DOHH2 (cell line): ENCODE measurements at regions not wholly inside any gene's neighbourhood (a gene's known extent, or its start where the extent isn't known, plus 50 kb on each side); places are given as distances from the start of the nearest gene placed in this dataset.
"Not testable (repeated sequence)": the region's sequence is repeated elsewhere in the genome, so short reads cannot be mapped to it uniquely, and the experiment has no call there.

ENCODE experiments used
- H3F3A ChIP-seq: fragments of 200-600 bp; sonication (generic), shearing (Covaris generic); 2 replicates; pipeline ENCODE4 v1.6.0; 2016; ENCODE audit warnings: antibody characterized with exemption, mild to moderate bottlenecking; ENCODE audit not compliant: control insufficient read depth, insufficient read depth
- H3K27ac ChIP-seq: fragments of 200-600 bp; sonication (generic); 2 replicates; pipeline ENCODE4 v1.5.1; 2014; ENCODE audit warnings: low read depth, mild to moderate bottlenecking, low read length, moderate library complexity
- H3K27me3 ChIP-seq: fragments of 200-600 bp; sonication (generic); 2 replicates; pipeline ENCODE4 v1.6.1; 2014; ENCODE audit warnings: mild to moderate bottlenecking, low read length, mixed read lengths; ENCODE audit not compliant: control insufficient read depth
- H3K36me3 ChIP-seq: fragments of 200-600 bp; sonication (generic); 2 replicates; pipeline ENCODE4 v1.6.1; 2014; ENCODE audit warnings: mild to moderate bottlenecking, low read length, moderate library complexity, mixed read lengths; ENCODE audit not compliant: control insufficient read depth
- H3K4me1 ChIP-seq: fragments of 200-600 bp; sonication (generic); 2 replicates; pipeline ENCODE4 v1.6.1; 2014; ENCODE audit warnings: mild to moderate bottlenecking, low read length, mixed read lengths; ENCODE audit not compliant: control insufficient read depth
- H3K4me2 ChIP-seq: fragments of 200-600 bp; sonication (generic); 2 replicates; pipeline ENCODE4 v1.6.0; 2014; ENCODE audit warnings: mild to moderate bottlenecking, low read length, moderate library complexity
- H3K4me3 ChIP-seq: fragments of 200-600 bp; sonication (generic); 2 replicates; pipeline ENCODE4 v1.5.1; 2014; ENCODE audit warnings: mild to moderate bottlenecking, low read length, mixed read lengths
- H3K79me2 ChIP-seq: fragments of 200-600 bp; sonication (generic); 2 replicates; pipeline ENCODE4 v1.6.1; 2014; ENCODE audit warnings: mild to moderate bottlenecking, low read length, mixed read lengths; ENCODE audit not compliant: control insufficient read depth
- H3K9me2 ChIP-seq: fragments of 200-600 bp; sonication (generic); replicated peaks from 2 replicates; pipeline ENCODE4 v1.6.1; 2014; ENCODE audit warnings: mild to moderate bottlenecking, low read length, mixed read lengths; ENCODE audit not compliant: control insufficient read depth
- H3K9me3 ChIP-seq: fragments of 200-600 bp; sonication (generic); 2 replicates; pipeline ENCODE4 v1.6.1; 2014; ENCODE audit warnings: antibody characterized with exemption, low read length, mixed read lengths; ENCODE audit not compliant: control insufficient read depth, insufficient read depth
- H4K20me1 ChIP-seq: fragments of 200-600 bp; sonication (generic); 2 replicates; pipeline ENCODE4 v1.6.0; 2014; ENCODE audit warnings: low read depth, mild to moderate bottlenecking, antibody characterized with exemption, low read length, moderate library complexity; ENCODE audit not compliant: control insufficient read depth, insufficient read depth
- CTCF ChIP-seq: fragments of 200-600 bp; sonication (generic); IDR thresholded peaks from one replicate; pipeline ENCODE4 v1.5.1; 2014; ENCODE audit warnings: antibody characterized with exemption, mild to moderate bottlenecking, low read depth, low read length; ENCODE audit not compliant: poor library complexity, severe bottlenecking
- EZH2phosphoT487 ChIP-seq: fragments of 200-600 bp; sonication (generic); IDR thresholded peaks from 2 replicates; pipeline ENCODE4 v1.6.1; 2017; ENCODE audit warnings: borderline replicate concordance, mild to moderate bottlenecking, antibody characterized with exemption, low read length, moderate library complexity, mixed read lengths

- no peak overlapping the region for H3K4me3 ChIP-seq
- no peaks in the 10 kb centered on the region for H3K36me3 ChIP-seq
- H3F3A ChIP-seq: no peaks in the 10 kb centered on the region
- no peak for TF ChIP-seq EZH2phosphoT487
- TF ChIP-seq CTCF: no peak
- no peaks in the 10 kb centered on the region for H3K9me2 ChIP-seq
- H4K20me1 ChIP-seq: no peaks in the 10 kb centered on the region
- no peaks in the 10 kb centered on the region for H3K9me3 ChIP-seq
- no peaks in the 10 kb centered on the region for H3K4me1 ChIP-seq
- no peak overlapping the region for H3K4me2 ChIP-seq
- no peaks in the 10 kb centered on the region for H3K79me2 ChIP-seq
- H3K27ac ChIP-seq: no peak overlapping the region
- H3K27me3 ChIP-seq: no peaks in the 10 kb centered on the region
Observed at GRCh38 chr12:114529966-114530365, 124.0 kb upstream of the TBX5 start.

GRCh38 chr12:114528766-114529165 is 122.8 kb upstream of the TBX5 start:
- no peaks in the 10 kb centered on the region for H3K4me1 ChIP-seq
- TF ChIP-seq EZH2phosphoT487 (no peak), CTCF (no peak)
- H3K9me2 ChIP-seq: no peaks in the 10 kb centered on the region
- H3K4me2 ChIP-seq: no peak overlapping the region
- no peaks in the 10 kb centered on the region for H3K36me3 ChIP-seq
- no peaks in the 10 kb centered on the region for H3K79me2 ChIP-seq
- no peaks in the 10 kb centered on the region for H3K27me3 ChIP-seq
- no peaks in the 10 kb centered on the region for H3K9me3 ChIP-seq
- H3F3A ChIP-seq: no peaks in the 10 kb centered on the region
- H4K20me1 ChIP-seq: no peaks in the 10 kb centered on the region
- no peak overlapping the region for H3K4me3 ChIP-seq
- no peak overlapping the region for H3K27ac ChIP-seq

GRCh38 chr12:114521160-114521559 is 115.2 kb upstream of the TBX5 start:
- not testable (repeated sequence) for H3K27ac ChIP-seq, H3K4me2 ChIP-seq, H3K79me2 ChIP-seq, H3F3A ChIP-seq, H3K36me3 ChIP-seq, H3K27me3 ChIP-seq, H3K4me3 ChIP-seq, H3K9me2 ChIP-seq, H3K9me3 ChIP-seq, H4K20me1 ChIP-seq, H3K4me1 ChIP-seq

GRCh38 chr12:114512351-114512750 is 106.4 kb upstream of the TBX5 start:
- no peak overlapping the region for H3K27ac ChIP-seq
- H3K36me3 ChIP-seq: no peaks in the 10 kb centered on the region
- H3K4me1 ChIP-seq: no peaks in the 10 kb centered on the region
- TF ChIP-seq CTCF (no peak), EZH2phosphoT487 (no peak)
- no peaks in the 10 kb centered on the region for H3K9me3 ChIP-seq
- H3K27me3 ChIP-seq: no peaks in the 10 kb centered on the region
- H3K4me2 ChIP-seq: no peak overlapping the region
- H3F3A ChIP-seq: no peaks in the 10 kb centered on the region
- H3K79me2 ChIP-seq: no peaks in the 10 kb centered on the region
- H4K20me1 ChIP-seq: no peaks in the 10 kb centered on the region
- H3K4me3 ChIP-seq: no peak overlapping the region
- no peaks in the 10 kb centered on the region for H3K9me2 ChIP-seq
